ENCODE measurements at regions not wholly inside any gene's neighbourhood (a gene's known extent, or its start where the extent isn't known, plus 50 kb on each side); places are given as distances from the start of the nearest gene placed in this dataset.

GRCh38 chr14:101147848-101148247 is 244.3 kb upstream of the RTL1 start:
- no peak for TF ChIP-seq CTCF (IDR thresholded peaks at IDR 0.05; ENCODE audit: low read depth, low read length)
- DNase-seq (ENCODE audit: low read depth, low spot score), result no peak
- no peak overlapping the region for H3K4me3 ChIP-seq (ENCODE audit: low read depth, low read length)
- in situ Hi-C loops (cut with HindIII; ENCODE audit: low sequenced_read_pairs), result no loop called here

- in situ Hi-C loops (cut with HindIII; ENCODE audit: low sequenced_read_pairs), result no loop called here
- TF ChIP-seq CTCF (IDR thresholded peaks at IDR 0.05; ENCODE audit: low read depth, low read length), result no peak
Observed at GRCh38 chr14:101150039-101150610, 246.6 kb upstream of the RTL1 start.

GRCh38 chr14:101151226-101151926 is 247.9 kb upstream of the RTL1 start:
- no peak overlapping the region for H3K4me3 ChIP-seq (ENCODE audit: low read depth, low read length)
- in situ Hi-C loops (cut with HindIII; ENCODE audit: low sequenced_read_pairs), result no loop called here
- DNase-seq (ENCODE audit: low read depth, low spot score), result no peak
- TF ChIP-seq CTCF (IDR thresholded peaks at IDR 0.05; ENCODE audit: low read depth, low read length), result no peak

More at GRCh38 chr14:101150039-101150610, 246.6 kb upstream of the RTL1 start:
- DNase-seq (ENCODE audit: low read depth, low spot score), result no peak
- H3K4me3 ChIP-seq (ENCODE audit: low read depth, low read length), result no peak overlapping the region

GRCh38 chr14:101151927-101152305 is 248.4 kb upstream of the RTL1 start:
- in situ Hi-C loops (cut with HindIII; ENCODE audit: low sequenced_read_pairs), result no loop called here
- H3K4me3 ChIP-seq (ENCODE audit: low read depth, low read length), result no peak overlapping the region
- DNase-seq (ENCODE audit: low read depth, low spot score), result no peak
- TF ChIP-seq CTCF (IDR thresholded peaks at IDR 0.05; ENCODE audit: low read depth, low read length), result no peak

GRCh38 chr14:101152855-101153254 is 249.3 kb upstream of the RTL1 start:
- H3K4me3 ChIP-seq (ENCODE audit: low read depth, low read length), result no peak overlapping the region
- in situ Hi-C loops (cut with HindIII; ENCODE audit: low sequenced_read_pairs), result no loop called here
- TF ChIP-seq CTCF (IDR thresholded peaks at IDR 0.05; ENCODE audit: low read depth, low read length), result no peak
- no peak for DNase-seq (ENCODE audit: low read depth, low spot score)

- no peak for TF ChIP-seq CTCF (IDR thresholded peaks at IDR 0.05; ENCODE audit: low read depth, low read length)
- in situ Hi-C loops (cut with HindIII; ENCODE audit: low sequenced_read_pairs), result no loop called here
- H3K4me3 ChIP-seq (ENCODE audit: low read depth, low read length), result no peak overlapping the region
- no peak for DNase-seq (ENCODE audit: low read depth, low spot score)
Observed at GRCh38 chr14:101153691-101154090, 250.2 kb upstream of the RTL1 start.

All from astrocyte of the spinal cord (primary cell).